Eye (tissue), 1 donor: ENCODE measurements at regions not wholly inside any gene's neighbourhood (a gene's known extent, or its start where the extent isn't known, plus 50 kb on each side); places are given as distances from the start of the nearest gene placed in this dataset.
A peak's percentile ranks its signal among the peaks of the same experiment; 100 is the strongest.

Source experiments
- DNase-seq: peaks from one replicate; pipeline ENCODE4 v3.0.0-alpha.2; 2015

DNA sequence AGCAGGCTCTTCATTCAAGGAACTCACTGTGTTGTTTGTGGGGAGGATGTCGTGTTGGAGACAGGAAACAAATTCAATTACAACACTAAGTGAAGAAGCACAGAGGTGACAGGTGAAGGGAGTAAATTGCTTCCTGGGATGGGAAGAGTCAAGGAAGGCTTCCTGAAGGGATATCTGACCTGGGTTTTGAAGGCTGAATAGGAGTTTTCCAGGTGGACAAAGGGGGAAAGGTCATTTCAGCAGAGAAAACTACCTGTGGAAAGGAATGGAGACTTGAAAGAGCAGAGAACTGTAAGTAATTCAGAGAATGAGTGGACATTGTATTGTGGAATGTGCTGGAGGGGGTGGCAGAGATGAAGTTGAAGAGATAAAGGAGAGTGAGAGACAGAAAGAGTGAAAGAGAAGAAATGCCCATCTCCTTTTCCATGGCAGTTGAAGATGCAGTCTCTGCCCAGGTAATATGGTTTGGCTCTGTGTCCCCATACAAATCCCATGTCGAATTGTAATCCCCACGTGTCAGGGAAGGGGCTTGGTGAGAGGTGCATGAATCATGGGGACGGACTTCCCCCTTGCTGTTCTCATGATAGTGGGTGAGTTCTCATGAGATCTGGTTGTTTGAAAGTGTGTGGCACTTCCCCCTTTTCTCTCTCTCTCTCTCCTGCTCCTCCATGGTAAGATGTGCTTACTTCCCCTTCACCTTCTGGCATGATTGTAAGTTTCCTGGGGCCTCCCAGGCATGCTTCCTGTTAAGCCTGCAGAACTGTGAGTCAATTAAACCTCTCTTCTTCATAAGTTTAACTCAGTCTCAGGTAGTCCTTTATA, 205.7 kb upstream of the BCOR start:
- DNase-seq: no peak

DNA sequence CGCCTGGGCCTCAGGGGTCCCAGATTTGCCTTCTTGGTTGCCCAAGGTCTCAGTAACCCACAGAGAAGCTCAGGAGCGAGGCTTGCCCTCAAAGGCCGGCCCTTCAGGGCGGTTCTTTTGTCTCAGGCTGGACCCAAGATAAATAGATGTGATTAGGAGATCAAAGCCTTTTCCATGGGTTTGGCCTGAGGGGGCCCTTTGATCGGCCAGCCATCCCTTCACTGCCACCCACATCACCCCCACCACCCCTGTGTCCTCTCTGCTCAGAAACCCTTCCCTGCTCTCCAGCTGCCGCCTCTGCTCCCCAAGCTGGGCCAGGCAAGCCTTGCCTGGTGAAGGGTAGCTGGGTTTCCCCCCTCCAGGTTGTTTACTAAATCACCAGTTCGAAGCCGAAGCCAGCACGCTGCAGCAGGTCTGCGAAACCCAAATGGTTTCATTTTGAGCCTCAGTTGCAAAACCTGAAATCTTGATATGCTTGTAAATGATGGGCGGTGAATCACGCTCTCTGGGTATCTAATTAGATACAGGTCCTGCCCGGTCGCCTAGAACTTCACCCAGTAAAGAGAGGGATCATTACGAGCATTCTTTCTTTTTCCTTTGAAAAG, 202.6 kb upstream of the BCOR start:
- DNase-seq: no peak

DNA sequence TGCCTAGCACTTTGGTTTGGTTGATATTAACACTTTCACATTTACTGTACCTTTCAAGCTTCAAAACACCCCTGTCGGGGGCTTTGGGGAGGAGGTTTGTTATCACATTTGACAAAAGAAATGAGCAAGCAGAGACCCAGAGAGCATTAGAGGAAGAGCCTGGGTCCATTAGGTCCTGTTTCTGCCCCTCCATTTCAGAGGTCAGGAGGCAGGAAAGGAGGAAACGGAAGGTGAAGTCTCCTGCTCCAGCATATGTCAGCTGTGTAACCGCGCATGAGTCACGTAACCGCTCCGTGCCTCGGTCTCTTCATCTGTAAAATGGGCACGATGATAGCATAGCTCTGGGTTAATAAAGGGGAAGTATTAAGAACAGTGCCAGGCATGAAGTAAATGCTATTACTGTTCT, 201.9 kb upstream of the BCOR start:
- no peak for DNase-seq

DNA sequence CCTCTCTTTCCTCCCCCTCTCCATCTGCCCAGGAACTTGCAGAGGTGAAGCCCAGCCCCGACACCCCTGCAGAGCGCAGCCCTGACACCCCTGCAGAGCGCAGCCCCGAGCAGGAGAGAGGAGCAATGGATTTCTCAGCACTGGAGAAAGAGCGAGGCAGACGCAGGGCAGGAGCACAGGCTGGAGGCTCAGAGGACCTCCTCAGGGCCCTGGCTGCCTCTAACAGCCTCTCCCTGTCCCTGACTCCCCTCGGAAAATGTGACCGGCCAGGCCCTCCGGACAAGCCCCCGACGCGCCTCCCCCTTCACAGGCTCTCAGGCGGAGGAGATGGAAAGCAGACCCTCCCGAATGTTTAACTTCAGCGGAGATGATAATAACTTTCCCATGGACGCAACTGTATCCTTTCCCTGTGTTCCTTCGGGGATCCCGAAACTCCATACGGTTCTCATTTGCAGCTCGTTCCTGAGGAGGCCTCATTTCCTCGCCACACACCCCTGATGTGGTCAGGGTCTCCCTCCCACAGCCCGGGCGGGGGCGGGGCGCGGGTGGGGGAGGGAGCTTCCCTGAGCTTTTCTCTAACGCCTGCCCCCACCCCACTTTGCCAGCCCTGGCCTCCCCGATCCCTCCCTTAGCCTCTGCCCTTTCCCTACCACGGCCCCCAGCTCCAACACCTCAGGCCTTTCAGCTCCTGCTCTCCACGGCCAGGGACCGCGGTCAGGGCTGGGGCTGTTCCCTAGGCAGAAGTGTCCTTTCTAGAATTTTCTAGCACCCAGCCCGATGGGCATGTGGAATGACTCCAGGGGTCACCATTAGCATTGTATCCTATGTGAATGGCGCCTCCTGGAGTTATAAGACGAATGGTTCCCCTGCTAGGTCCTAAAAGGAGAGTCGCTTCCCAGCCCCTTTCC, 201.1 kb upstream of the BCOR start:
- peak; percentile 59 for DNase-seq

DNA sequence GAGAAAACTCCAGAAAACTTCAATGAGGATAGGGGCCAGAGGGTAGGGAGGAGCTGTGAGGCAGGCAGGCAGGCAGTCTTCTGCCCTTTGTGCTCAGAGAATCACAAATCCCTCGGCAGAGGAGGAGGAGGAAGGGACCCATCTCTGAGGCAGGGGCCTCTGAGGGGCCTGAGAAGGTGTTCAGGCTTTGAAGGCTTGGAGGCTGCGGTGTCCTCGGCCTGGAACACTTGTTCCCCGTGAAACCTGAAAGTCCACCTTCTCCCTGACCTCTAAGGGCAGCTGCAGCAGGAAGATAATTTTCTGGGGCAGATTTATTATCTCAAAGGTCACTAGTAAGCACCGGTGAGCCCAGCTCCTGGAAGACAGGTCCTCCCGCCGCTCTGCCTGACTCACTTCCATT, 200.3 kb upstream of the BCOR start:
- peak; percentile 18 for DNase-seq

DNA sequence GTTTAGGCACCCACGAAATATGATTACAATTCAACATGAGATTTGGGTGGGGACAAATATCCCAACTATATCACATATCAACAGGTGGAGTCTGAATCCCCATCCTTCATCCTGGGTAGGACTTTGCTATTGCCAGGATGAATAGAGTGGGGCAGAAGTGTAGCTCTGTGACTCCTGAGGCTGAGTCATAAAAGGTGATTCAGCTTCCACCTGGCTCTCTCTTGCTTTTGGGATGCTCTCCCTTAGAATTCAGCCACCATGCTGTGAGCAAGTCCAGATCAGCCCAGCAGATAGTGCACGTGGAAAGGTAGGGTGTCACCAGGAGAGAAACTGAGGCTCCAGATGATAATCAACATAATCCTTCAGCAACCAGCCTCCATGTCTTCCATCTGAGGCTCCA, 193.8 kb upstream of the BCOR start:
- DNase-seq: no peak

DNA sequence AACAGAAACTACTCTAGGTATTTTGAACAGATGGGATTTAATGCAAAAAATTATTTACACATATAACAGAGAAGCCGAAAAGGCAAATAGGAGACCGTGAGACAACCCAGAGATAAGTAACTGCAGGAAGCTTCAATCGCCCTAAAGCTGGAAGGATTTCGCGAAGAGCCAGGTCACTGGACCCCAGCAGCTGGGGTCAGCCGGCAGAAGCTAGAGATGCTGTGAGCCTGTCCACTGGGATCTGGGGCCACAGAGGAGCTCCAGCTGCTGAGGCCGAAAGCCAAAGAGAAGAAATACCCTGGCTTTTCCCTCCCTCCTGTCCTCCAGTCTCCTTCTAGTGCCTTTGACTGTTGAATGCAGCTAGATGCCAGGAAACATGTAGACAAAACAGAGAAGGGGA, 192.8 kb upstream of the BCOR start:
- no peak for DNase-seq

DNA sequence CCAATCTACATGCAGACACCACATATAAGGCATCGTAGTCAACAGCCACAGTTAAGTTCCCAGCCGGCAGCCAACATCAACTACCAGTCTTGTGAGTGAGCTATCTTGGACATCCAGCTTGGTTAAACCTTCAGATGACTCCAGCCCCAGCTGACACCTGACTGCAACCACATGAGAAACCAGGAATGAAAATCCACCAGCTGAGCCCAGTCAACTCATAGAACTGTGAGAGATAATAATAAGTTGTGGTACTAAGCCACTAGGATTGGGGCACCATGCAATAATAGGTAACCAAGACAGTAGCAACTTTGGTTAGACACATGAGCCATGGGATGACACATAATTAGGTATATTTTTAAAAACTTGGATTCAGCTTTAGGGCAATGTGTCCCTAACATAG, 188.1 kb upstream of the BCOR start:
- no peak for DNase-seq

DNA sequence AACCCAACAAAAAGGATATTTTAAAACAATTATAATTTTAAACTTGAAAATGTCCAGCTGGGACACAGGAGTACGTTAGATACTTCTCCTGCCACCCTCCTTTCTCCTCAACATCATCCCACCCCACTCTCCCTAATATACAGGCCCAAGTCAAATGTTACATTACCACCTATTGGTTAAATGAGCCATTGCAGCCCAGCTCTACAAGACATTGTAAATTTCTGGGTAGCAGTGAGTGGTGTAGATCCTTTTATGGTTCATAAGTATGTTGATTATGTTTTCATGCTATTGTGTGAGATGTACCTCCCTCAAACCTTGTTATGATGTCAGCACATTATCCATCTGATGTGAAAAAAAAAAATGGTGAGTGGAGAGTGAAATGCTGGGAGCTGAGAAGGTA, 187.1 kb upstream of the BCOR start:
- no peak for DNase-seq

DNA sequence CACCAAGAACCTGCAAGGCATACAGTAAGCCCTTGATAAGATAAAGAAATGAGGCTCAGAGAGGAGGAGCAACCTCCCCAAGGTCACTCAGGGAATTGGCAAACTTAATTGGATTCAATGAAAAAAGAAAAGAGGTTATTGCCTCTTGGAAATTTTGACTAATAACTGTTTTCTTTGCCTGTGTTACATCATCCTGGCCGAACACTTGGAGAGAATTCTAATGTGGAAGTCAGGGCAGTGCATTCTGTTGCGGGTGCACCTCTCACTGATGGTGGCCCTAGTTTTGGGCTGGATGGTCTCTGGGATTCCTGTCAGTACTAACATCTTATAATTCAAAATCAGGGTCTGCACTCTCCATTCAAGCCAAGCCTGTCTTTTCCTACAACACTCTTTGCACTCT, 186.2 kb upstream of the BCOR start:
- DNase-seq: no peak

DNA sequence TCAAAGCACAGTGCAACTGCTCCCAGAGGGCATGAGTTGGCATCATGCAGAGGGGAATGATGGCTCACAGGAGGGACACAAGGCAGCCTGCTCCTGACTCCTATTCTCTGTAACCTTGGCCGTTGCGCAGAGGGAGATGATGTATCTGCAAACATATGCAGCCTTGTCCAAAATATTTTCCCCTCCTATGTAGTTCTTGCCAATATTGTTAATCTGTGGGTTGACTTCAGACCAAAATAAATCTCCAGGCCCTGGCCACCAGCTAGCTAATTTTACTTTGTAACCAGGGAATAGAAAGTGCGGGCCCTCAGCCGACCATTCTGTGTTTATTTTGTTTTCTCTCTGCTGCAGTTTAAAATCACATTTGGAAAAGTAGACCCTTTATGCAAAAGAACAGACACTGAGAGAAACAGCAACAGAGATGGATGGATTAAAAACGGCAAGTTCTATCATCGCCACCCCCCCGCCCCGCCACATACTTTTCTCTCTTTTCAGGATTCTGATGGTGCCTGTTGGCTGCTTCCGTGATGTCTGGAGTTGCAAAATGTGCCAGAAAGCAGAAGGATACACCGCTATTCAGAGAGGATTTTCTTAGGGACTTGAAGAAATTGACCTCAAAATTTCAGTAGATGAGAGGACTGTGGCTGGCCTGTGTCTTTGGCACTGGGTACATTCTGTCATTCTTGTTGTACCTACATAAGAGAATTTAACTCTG, 185.3 kb upstream of the BCOR start:
- DNase-seq: peak; percentile 28

DNA sequence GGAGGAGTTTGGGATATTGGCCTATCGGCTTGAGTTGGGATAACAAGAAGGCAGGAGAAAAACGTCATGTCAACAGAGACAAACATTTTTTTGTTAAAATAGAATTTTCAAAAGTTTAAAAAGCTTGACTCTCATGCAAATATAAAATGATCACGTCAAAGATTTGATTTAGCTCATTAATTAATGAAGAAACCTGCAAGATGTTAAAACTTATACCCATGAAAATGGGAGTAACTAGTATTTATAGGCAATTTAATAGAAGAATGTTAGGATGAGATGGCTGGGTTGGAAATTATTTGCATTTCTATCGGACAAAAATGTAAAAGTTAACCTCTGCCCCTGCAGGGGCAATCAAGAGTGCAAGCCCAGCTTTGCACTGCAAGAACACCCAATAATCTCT, 184.6 kb upstream of the BCOR start:
- DNase-seq: no peak

DNA sequence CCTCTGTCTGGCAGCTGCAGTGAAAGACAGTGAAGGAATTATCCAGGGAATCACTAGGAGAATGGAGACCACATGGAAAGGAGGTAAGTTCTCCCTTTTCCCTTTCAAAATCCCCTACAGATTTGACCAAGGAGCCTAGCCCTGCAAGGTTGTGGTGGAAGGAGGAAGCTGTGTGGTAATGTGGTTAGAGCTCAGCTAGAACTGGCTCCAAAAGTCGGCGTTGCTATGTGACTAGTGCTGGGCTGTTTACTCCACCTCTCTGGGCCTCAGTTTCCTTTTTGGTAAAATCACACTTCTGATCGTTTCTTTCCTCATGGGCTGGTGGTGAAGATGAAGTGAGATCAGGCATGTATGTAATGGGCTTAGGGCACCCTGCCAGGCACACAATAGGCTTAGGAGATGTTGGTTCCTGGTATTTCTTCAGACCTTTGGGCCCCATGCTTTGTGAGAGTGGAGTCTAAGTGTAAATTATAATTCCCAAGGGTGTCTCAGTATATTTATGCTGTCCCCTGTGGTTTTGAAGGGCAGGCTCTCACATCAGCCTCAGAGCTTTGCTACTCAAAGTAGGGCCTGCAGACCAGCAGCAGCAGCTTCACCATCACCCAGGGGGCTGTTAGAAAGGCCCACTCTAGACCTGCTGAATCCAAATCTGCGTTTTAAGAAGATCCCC, 183.7 kb upstream of the BCOR start:
- no peak for DNase-seq

DNA sequence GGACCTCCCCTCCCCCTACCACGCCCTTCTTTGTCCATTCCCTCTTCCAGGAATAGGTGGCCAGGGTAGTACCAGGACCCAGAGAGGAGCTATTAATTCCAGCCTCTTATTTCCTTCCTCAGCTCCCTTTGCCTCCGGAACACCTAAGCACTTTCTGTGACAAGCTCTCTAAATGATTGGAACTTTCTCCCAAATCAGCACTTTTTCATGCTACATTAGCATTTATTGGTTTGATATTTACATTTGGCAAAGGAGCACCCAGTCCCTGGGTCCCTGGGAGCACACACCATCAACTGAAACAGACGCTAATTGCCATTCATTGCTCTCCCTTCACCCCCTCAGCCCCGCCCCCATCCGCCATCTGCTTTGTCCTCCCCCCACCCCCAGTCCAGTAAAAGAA, 182.0 kb upstream of the BCOR start:
- no peak for DNase-seq

DNA sequence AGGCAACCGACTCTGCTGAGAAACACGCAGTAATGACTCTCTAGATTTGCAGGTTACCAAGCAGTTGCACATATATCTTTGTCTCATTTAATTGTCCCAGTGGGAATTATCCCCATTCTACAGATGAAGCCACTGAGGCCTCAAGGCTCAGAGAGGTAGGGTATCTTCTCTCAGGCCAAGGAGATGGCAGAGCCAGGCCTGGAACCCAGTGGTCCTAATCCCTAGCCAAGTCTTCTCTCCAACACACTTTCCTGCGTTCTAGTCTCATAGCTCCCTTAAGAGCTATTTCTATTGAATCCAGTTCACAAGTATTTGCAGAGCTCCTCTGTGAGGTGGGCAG, 181.3 kb upstream of the BCOR start:
- DNase-seq: no peak

DNA sequence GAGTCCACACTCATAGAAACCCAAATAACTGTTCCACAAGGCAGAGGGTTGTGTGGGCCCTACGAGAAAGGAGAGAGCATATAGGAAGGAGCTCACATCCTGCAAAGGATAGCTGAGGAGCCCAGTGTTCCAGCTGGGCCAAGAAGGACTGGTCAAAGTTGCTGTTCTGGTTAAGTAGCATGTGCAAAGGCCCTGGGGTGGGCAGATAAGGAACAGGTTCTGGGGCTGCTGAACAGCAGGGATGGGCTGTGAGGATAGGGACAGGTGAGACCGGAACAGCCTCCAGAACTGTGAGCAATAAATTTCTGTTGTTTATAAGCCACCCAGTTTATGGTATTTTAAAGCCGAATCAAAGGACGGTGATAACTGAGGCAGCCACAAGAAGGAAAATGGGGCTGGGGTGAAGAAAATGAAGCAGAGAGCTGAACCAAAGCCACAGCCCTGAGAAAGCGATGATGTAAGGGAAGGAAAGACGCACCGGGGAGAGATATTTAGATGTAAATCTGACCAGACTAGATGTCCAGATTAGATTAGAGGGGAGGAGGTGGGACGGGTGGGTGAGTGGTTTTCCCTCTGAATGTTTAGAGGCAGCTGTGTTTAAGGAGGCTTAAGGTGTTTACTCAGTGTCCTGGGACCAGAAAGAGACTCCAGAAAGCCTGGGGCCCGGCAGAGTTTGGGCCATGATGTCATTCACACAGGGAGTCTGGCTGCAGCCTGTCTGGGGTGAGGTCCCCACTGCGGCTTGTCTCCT, 180.8 kb upstream of the BCOR start:
- DNase-seq: peak; percentile 38

DNA sequence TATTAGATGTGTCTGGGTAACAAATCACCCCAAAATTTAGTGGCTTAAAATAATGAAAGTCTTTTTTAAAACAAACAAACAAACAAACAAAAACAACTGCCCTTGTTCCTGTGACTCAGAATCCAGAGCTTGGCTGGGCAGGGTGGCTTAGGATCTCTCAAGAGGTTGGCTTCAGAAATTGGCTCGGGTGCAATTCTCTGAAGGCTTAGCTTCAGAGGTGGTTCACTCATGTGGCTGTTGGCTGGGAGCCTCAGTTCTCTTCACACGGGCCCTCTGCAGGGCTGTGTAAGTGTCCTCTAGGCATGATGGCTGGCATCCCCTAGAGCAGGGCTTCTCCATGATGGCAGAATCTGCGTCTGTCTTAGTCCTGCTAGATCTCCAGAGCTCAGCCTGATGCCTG, 179.9 kb upstream of the BCOR start:
- no peak for DNase-seq

DNA sequence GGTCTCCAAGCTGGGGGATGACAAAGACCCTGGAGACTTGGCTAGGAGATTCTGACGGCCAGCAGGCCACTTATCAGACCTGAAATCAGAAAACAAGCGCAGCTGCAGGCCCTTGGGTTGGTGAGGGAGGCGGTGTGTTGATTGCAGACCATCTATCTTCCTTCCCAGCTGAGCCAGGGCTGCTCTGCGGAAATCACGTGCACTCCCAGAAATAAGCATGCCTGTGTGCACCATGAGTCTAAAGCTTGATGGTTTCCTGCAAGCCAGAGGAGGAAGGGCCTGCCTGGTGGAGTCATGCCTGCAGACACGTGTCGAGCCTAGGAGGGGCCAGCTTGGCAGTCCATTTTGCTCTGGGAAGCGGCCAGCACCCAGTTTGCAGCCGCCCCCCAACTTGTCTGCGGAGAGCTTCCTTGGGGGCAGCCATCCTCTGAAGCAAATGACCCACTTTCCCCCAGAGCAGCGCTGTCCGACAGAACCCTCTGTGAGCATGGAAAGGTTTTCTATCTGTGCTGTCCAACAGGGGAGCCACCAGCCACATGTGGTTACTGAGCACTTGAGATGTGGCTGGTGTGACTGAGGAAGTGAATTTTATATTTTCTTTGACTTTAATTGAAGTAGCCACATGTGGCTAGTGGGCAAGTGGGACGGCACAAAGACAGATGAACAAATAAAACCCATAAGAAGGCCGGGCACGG, 175.7 kb upstream of the BCOR start:
- DNase-seq: peak; percentile 52

DNA sequence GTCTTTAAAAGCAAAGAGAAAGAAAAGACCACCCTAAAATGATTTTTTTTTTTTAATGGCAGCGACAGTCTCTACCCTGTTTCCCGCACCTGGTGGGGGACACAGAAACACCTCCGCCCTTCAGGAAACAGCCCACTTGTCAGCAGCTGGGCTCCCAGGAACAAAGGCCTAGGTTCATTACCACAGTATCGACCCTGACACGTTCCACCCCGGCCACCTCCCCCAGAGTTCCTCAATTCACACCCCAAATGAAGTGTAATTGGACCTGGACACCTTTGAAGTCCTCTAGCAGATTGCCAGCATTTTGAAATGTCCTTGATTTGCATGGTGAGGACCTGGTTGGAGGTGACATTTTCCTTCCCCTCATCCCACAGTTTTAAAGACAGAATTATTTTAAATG, 175.0 kb upstream of the BCOR start:
- DNase-seq: no peak

DNA sequence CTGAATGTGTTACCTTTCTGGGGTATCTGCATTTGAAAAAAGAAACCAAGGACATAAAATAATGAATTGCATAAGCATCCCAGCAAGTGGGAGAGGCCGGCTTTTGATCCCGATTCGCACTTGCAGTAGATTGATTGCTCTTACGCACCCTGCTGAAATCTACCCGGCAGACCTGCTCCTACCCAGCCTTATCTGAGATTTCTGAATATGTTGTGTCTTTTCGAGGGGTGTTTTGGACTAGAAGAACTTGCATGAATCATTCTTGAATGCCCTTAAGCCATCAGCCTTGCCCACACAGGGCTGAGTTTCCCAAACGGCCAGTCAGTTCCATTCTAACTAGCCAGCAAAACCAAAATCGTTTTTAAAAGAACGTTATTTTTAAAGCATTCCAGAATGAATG, 174.4 kb upstream of the BCOR start:
- DNase-seq: no peak

DNA sequence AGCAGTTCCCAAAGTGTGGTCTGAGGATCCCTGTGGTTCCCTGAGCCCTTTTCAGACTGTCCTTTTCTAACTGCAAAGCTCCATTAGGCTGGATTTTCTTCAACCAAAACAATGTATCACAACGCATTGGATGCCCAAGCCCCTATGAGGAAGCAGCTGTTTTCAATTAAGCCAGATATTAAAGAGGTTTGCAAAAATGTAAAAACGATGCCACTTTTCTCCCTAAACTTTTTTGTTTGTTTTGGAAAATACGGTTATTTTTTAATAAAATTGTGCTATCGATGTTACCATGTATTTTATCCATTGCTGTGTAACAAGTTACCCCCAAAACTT, 170.4 kb upstream of the BCOR start:
- peak; percentile 10 for DNase-seq
